SU-DHL-6 (cell line): ENCODE measurements at regions not wholly inside any gene's neighbourhood (a gene's known extent, or its start where the extent isn't known, plus 50 kb on each side); places are given as distances from the start of the nearest gene placed in this dataset.

Experiments
- EZH2phosphoT487 ChIP-seq: fragments of 200-600 bp; sonication (generic), shearing (Covaris generic); conservative IDR thresholded peaks from 2 replicates; pipeline ENCODE4 v1.6.1; 2018; ENCODE audit warnings: mild to moderate bottlenecking, antibody characterized with exemption, low read length, moderate library complexity, mixed read lengths
- TF ChIP-seq, protein P1 (sequence below): fragments of 200-600 bp; sonication (generic); IDR thresholded peaks from one replicate; pipeline ENCODE4 v1.5.1; 2017; ENCODE audit warnings: antibody characterized with exemption, mild to moderate bottlenecking, low read length, moderate library complexity; ENCODE audit not compliant: insufficient read depth, poor library complexity, severe bottlenecking

DNA sequence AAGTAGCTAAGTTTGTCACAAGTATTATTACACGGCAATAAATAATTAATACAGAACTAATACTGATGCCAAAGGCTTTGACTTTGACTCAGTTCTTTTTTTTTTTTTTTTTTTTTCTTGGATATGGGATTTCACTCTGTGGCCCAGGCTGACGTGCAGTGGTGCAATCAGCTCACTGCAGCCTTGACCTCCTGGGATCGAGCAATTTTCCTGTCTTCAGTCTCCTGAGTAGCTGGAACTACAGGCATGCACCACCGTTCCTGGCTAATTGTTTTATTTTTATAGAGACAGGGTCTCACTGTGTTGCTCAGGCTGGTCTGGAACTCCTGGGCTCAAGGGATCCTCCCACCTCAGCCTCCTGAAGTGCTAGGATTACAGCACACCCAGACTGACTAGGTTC, 284.5 kb downstream of the SS18 start:
- TF ChIP-seq, protein P1, sequence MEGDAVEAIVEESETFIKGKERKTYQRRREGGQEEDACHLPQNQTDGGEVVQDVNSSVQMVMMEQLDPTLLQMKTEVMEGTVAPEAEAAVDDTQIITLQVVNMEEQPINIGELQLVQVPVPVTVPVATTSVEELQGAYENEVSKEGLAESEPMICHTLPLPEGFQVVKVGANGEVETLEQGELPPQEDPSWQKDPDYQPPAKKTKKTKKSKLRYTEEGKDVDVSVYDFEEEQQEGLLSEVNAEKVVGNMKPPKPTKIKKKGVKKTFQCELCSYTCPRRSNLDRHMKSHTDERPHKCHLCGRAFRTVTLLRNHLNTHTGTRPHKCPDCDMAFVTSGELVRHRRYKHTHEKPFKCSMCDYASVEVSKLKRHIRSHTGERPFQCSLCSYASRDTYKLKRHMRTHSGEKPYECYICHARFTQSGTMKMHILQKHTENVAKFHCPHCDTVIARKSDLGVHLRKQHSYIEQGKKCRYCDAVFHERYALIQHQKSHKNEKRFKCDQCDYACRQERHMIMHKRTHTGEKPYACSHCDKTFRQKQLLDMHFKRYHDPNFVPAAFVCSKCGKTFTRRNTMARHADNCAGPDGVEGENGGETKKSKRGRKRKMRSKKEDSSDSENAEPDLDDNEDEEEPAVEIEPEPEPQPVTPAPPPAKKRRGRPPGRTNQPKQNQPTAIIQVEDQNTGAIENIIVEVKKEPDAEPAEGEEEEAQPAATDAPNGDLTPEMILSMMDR = no peak
- TF ChIP-seq EZH2phosphoT487 = no peak
